MM.1S (cell line): ENCODE measurements at regions not wholly inside any gene's neighbourhood (a gene's known extent, or its start where the extent isn't known, plus 50 kb on each side); places are given as distances from the start of the nearest gene placed in this dataset.

Experiments used
- DNase-seq: peaks from one replicate; pipeline ENCODE4 v3.0.0-alpha.2; 2015
- H2AFZ ChIP-seq: fragments of 300-600 bp; sonication (generic); 2 replicates; pipeline ENCODE4 v1.6.0; 2016; ENCODE audit warnings: antibody characterized with exemption, low read length
- H3F3A ChIP-seq: fragments of 300-600 bp; sonication (generic); 2 replicates; pipeline ENCODE4 v1.6.1; 2016; ENCODE audit warnings: mild to moderate bottlenecking, antibody characterized with exemption, low read length, moderate library complexity, mixed read lengths; ENCODE audit not compliant: insufficient read depth
- H3K27ac ChIP-seq: fragments of 300-600 bp; sonication (generic); 2 replicates; pipeline ENCODE4 v1.5.1; 2016; ENCODE audit warnings: mild to moderate bottlenecking, low read length
- H3K27me3 ChIP-seq: fragments of 300-600 bp; sonication (generic); replicated peaks from 2 replicates; pipeline ENCODE4 v1.6.0; 2016; ENCODE audit warnings: low read length; ENCODE audit not compliant: insufficient read depth
- H3K36me3 ChIP-seq: fragments of 300-600 bp; sonication (generic); replicated peaks from 2 replicates; pipeline ENCODE4 v1.6.1; 2016; ENCODE audit warnings: mild to moderate bottlenecking, low read length, mixed read lengths; ENCODE audit not compliant: insufficient read depth
- H3K4me1 ChIP-seq: fragments of 300-600 bp; sonication (generic); 2 replicates; pipeline ENCODE4 v1.6.1; 2016; ENCODE audit warnings: low read length, mixed read lengths
- H3K4me2 ChIP-seq: fragments of 300-600 bp; sonication (generic); 2 replicates; pipeline ENCODE4 v1.6.0; 2016; ENCODE audit warnings: low read depth, low read length
- H3K4me3 ChIP-seq: fragments of 300-600 bp; sonication (generic); 2 replicates; pipeline ENCODE4 v1.5.1; 2016; ENCODE audit warnings: low read length, mixed read lengths
- H3K79me2 ChIP-seq: fragments of 300-600 bp; sonication (generic); 2 replicates; pipeline ENCODE4 v1.6.1; 2016; ENCODE audit warnings: mixed run types, low read length, mixed read lengths
- H3K9ac ChIP-seq: fragments of 300-600 bp; sonication (generic); 2 replicates; pipeline ENCODE4 v1.6.1; 2016; ENCODE audit warnings: low read length, mixed read lengths
- H3K9me2 ChIP-seq: fragments of 300-600 bp; sonication (generic); replicated peaks from 2 replicates; pipeline ENCODE4 v1.6.1; 2016; ENCODE audit warnings: mild to moderate bottlenecking, low read length, mixed read lengths; ENCODE audit not compliant: insufficient read depth
- H3K9me3 ChIP-seq: fragments of 300-600 bp; sonication (generic); replicated peaks from 2 replicates; pipeline ENCODE4 v1.6.1; 2016; ENCODE audit warnings: mild to moderate bottlenecking, low read length, mixed read lengths; ENCODE audit not compliant: insufficient read depth
- H4K20me1 ChIP-seq: fragments of 300-600 bp; sonication (generic); 2 replicates; pipeline ENCODE4 v1.6.1; 2016; ENCODE audit warnings: mild to moderate bottlenecking, low read length, moderate library complexity, mixed read lengths; ENCODE audit not compliant: insufficient read depth
- CTCF ChIP-seq: fragments of 300-600 bp; sonication (generic); IDR thresholded peaks from 2 replicates; pipeline ENCODE4 v1.5.1; 2016; ENCODE audit warnings: antibody characterized with exemption, low read length, mixed read lengths
- EZH2 ChIP-seq: fragments of 300-600 bp; sonication (generic); optimal IDR thresholded peaks from 2 replicates; pipeline ENCODE3; 2017; ENCODE audit warnings: low read depth, mild to moderate bottlenecking, antibody characterized with exemption, low read length, mixed read lengths
- EZH2phosphoT487 ChIP-seq: fragments of 300-600 bp; sonication (generic); IDR thresholded peaks from 2 replicates; pipeline ENCODE4 v1.6.1; 2018; ENCODE audit warnings: antibody characterized with exemption, low read length

DNA sequence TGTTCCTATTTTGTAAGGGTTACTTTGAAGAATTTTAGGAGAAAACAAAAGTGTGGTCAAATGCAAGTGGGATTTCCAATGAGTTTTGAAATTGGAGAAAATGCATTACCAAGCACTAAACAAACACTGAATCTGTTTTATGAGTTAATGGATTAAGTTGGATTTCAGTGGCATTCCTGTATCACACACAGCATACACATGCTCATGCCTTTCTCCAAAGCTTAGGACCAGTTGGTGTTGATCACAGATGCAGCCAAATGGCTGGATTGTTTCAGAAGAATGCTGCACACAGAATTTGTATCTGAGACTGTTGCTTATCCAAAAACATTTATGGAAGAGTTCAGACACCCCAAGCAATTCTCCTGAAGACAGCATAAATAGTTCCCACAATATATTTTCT lies 611.1 kb downstream of the ACTL7B start:
- no peak overlapping the region for H2AFZ ChIP-seq
- no peaks in the 10 kb centered on the region for H3F3A ChIP-seq
- H3K27ac ChIP-seq: no peak overlapping the region
- H3K36me3 ChIP-seq: no peaks in the 10 kb centered on the region
- H3K9me3 ChIP-seq: no peaks in the 10 kb centered on the region
- H3K27me3 ChIP-seq: no peaks in the 10 kb centered on the region
- H3K4me3 ChIP-seq: no peak overlapping the region
- H3K79me2 ChIP-seq: no peaks in the 10 kb centered on the region
- H3K9me2 ChIP-seq: no peaks in the 10 kb centered on the region
- TF ChIP-seq EZH2 (no peak), EZH2phosphoT487 (no peak), CTCF (no peak)
- H3K9ac ChIP-seq: no peak overlapping the region
- H3K4me2 ChIP-seq: no peak overlapping the region
- H3K4me1 ChIP-seq: no peaks in the 10 kb centered on the region
- no peaks in the 10 kb centered on the region for H4K20me1 ChIP-seq
- no peak for DNase-seq

GRCh38 chr9:108241384-108242073 lies 614.3 kb downstream of the ACTL7B start:
- H3K27me3 ChIP-seq: no peaks in the 10 kb centered on the region
- H3K4me1 ChIP-seq: no peaks in the 10 kb centered on the region
- H3F3A ChIP-seq: no peaks in the 10 kb centered on the region
- H4K20me1 ChIP-seq: no peaks in the 10 kb centered on the region
- H3K79me2 ChIP-seq: no peaks in the 10 kb centered on the region
- H3K9me3 ChIP-seq: no peaks in the 10 kb centered on the region
- no peak overlapping the region for H3K4me3 ChIP-seq
- no peak overlapping the region for H2AFZ ChIP-seq
- H3K4me2 ChIP-seq: no peak overlapping the region
- no peak overlapping the region for H3K27ac ChIP-seq
- no peak for TF ChIP-seq EZH2
- no peak for TF ChIP-seq CTCF
- TF ChIP-seq EZH2phosphoT487: no peak
- DNase-seq: no peak
- no peak overlapping the region for H3K9ac ChIP-seq
- H3K36me3 ChIP-seq: no peaks in the 10 kb centered on the region
- no peaks in the 10 kb centered on the region for H3K9me2 ChIP-seq

DNA sequence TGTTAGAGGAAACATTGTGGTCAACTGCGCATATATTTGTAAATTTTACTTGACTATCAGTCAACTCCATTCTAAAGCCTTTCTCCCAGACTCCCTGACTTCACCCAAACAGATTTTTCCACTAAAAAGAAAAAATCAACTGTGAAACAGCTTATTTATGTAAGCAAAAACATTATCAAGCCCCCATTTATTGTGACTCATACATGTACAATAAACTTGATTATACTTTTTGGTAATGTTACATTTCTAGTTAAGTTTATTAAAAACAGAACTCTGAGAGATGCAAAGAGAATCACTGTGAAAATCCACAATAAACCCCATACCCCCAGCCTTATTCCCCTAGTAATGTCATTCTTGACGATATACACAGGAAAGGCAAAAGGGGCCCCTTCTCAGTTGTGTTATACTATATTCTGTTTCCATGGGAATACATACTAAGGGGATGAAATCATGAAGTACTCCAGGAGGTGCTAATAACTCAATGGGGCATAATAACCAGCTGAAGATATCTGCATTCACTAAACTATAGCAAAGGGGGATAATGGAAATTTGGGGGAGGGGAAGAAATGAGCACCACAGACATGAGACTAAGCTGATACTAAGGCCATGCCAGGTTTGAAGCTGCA lies 616.0 kb downstream of the ACTL7B start:
- H3K4me1 ChIP-seq: no peaks in the 10 kb centered on the region
- H2AFZ ChIP-seq: no peak overlapping the region
- no peak overlapping the region for H3K9ac ChIP-seq
- H3K4me3 ChIP-seq: no peak overlapping the region
- H3K9me2 ChIP-seq: no peaks in the 10 kb centered on the region
- H3F3A ChIP-seq: no peaks in the 10 kb centered on the region
- TF ChIP-seq CTCF: no peak
- TF ChIP-seq EZH2phosphoT487: no peak
- no peak for TF ChIP-seq EZH2
- H4K20me1 ChIP-seq: no peaks in the 10 kb centered on the region
- no peak for DNase-seq
- H3K27me3 ChIP-seq: no peaks in the 10 kb centered on the region
- no peak overlapping the region for H3K4me2 ChIP-seq
- H3K27ac ChIP-seq: no peak overlapping the region
- no peaks in the 10 kb centered on the region for H3K79me2 ChIP-seq
- H3K9me3 ChIP-seq: no peaks in the 10 kb centered on the region
- no peaks in the 10 kb centered on the region for H3K36me3 ChIP-seq
